A673 (cell line): ENCODE measurements at regions not wholly inside any gene's neighbourhood (a gene's known extent, or its start where the extent isn't known, plus 50 kb on each side); places are given as distances from the start of the nearest gene placed in this dataset.

Experiments
- BruUV-seq: library from RNA; stranded (reverse); fragments of 400-500 nt; replicated peaks from 2 replicates; lab custom pipeline; 2021; lab: Mats Ljungman, UMichigan
- CTCF ChIA-PET: fragments of 300-600 bp; sonication (Branson Sonifier 250); formaldehyde crosslinking; loops from one replicate; lab custom pipeline; 2022; ENCODE audit warnings: antibody characterized with exemption; lab: Charles Lee
- POLR2A ChIA-PET: fragments of 300-600 bp; sonication (Branson Sonifier 250); formaldehyde crosslinking; loops from one replicate; lab custom pipeline; 2022; ENCODE audit warnings: antibody characterized with exemption; ENCODE audit not compliant: low non-redundant PET; lab: Charles Lee
- DNase-seq: peaks from one replicate; pipeline ENCODE4 v3.0.0-alpha.2; 2015; ENCODE audit warnings: low spot score
- H3K27ac ChIP-seq: fragments of 200-600 bp; sonication (generic); 2 replicates; pipeline ENCODE4 v1.5.1; 2016; ENCODE audit warnings: mixed run types, low read depth, mild to moderate bottlenecking, mixed read lengths, antibody characterized with exemption, low read length; ENCODE audit not compliant: poor library complexity, severe bottlenecking
- H3K27me3 ChIP-seq: fragments of 200-600 bp; sonication (generic); replicated peaks from 2 replicates; pipeline ENCODE4 v1.6.1; 2017; ENCODE audit warnings: mixed run types, low read depth, mild to moderate bottlenecking, mixed read lengths, antibody characterized with exemption, low read length; ENCODE audit not compliant: insufficient read depth, poor library complexity
- H3K36me3 ChIP-seq: fragments of 200-600 bp; sonication (generic); 2 replicates; pipeline ENCODE4 v1.6.1; 2016; ENCODE audit warnings: mixed run types, mild to moderate bottlenecking, mixed read lengths, antibody characterized with exemption, low read length; ENCODE audit not compliant: insufficient read depth, poor library complexity, severe bottlenecking
- H3K4me1 ChIP-seq: fragments of 200-600 bp; sonication (generic); 2 replicates; pipeline ENCODE4 v1.6.1; 2017; ENCODE audit warnings: mixed run types, mild to moderate bottlenecking, mixed read lengths, antibody characterized with exemption, low read length; ENCODE audit not compliant: insufficient read depth, poor library complexity, severe bottlenecking
- H3K4me3 ChIP-seq: fragments of 200-600 bp; sonication (generic); 2 replicates; pipeline ENCODE4 v1.5.1; 2016; ENCODE audit warnings: low read depth, mixed run types, mild to moderate bottlenecking, mixed read lengths, low read length; ENCODE audit not compliant: poor library complexity, severe bottlenecking
- H3K9me3 ChIP-seq: fragments of 200-600 bp; sonication (generic); 2 replicates; pipeline ENCODE4 v1.6.1; 2016; ENCODE audit warnings: mixed run types, low read depth, mild to moderate bottlenecking, mixed read lengths, antibody characterized with exemption, low read length; ENCODE audit not compliant: poor library complexity, severe bottlenecking
- EZH2 ChIP-seq: fragments of 200-600 bp; sonication (generic); IDR thresholded peaks from 2 replicates; pipeline ENCODE4 v1.6.1; 2017; ENCODE audit warnings: borderline replicate concordance, low read depth, mild to moderate bottlenecking, mixed read lengths, antibody characterized with exemption, low read length; ENCODE audit not compliant: poor library complexity, severe bottlenecking
- intact Hi-C: fragments of 100-400 bp; cut with micrococcal nuclease; formaldehyde crosslinking; loops from one replicate; pipeline ENCODE4 v1.10.0; 2022; ENCODE audit not compliant: unreplicated experiment
- TF ChIP-seq, protein P1 (sequence below): fragments of 300-800, 200-600 bp; sonication (generic); conservative IDR thresholded peaks from 2 replicates; pipeline ENCODE4 v1.5.1; 2017; ENCODE audit warnings: low read depth, mild to moderate bottlenecking, antibody characterized with exemption, low read length, moderate library complexity, mixed read lengths

- no peak for DNase-seq
- Histone ChIP-seq H3K27me3 (no peaks in the 10 kb centered on the region), H3K27ac (no peak overlapping the region), H3K4me3 (no peak overlapping the region), H3K9me3 (no peaks in the 10 kb centered on the region), H3K36me3 (no peaks in the 10 kb centered on the region), H3K4me1 (no peaks in the 10 kb centered on the region)
- TF ChIP-seq, protein P1, sequence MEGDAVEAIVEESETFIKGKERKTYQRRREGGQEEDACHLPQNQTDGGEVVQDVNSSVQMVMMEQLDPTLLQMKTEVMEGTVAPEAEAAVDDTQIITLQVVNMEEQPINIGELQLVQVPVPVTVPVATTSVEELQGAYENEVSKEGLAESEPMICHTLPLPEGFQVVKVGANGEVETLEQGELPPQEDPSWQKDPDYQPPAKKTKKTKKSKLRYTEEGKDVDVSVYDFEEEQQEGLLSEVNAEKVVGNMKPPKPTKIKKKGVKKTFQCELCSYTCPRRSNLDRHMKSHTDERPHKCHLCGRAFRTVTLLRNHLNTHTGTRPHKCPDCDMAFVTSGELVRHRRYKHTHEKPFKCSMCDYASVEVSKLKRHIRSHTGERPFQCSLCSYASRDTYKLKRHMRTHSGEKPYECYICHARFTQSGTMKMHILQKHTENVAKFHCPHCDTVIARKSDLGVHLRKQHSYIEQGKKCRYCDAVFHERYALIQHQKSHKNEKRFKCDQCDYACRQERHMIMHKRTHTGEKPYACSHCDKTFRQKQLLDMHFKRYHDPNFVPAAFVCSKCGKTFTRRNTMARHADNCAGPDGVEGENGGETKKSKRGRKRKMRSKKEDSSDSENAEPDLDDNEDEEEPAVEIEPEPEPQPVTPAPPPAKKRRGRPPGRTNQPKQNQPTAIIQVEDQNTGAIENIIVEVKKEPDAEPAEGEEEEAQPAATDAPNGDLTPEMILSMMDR: no peak
- intact Hi-C loops: no loop called here
- ChIA-PET POLR2A (no interaction called here), CTCF (no interaction called here)
- BruUV-seq: no TSS peak
These were observed 422.2 kb upstream of the ZP4 start for GRCh38 chr1:238312969-238313368.

- Histone ChIP-seq H3K4me3 (no peak overlapping the region), H3K4me1 (no peaks in the 10 kb centered on the region), H3K27ac (no peak overlapping the region), H3K9me3 (no peaks in the 10 kb centered on the region), H3K36me3 (no peaks in the 10 kb centered on the region), H3K27me3 (no peaks in the 10 kb centered on the region)
- POLR2A ChIA-PET: no interaction called here
- DNase-seq: no peak
- intact Hi-C loops: no loop called here
- BruUV-seq: no TSS peak
- no peak for TF ChIP-seq EZH2
- TF ChIP-seq, protein P1: no peak
- CTCF ChIA-PET: no interaction called here
These were observed 415.7 kb upstream of the ZP4 start for GRCh38 chr1:238306411-238306810.

- Histone ChIP-seq H3K27me3 (no peaks in the 10 kb centered on the region), H3K4me3 (no peak overlapping the region), H3K36me3 (no peaks in the 10 kb centered on the region), H3K9me3 (no peaks in the 10 kb centered on the region), H3K4me1 (no peaks in the 10 kb centered on the region), H3K27ac (no peak overlapping the region)
- intact Hi-C loops: no loop called here
- CTCF ChIA-PET: no interaction called here
- no TSS peak for BruUV-seq
- no peak for DNase-seq
- TF ChIP-seq, protein P1: no peak
- TF ChIP-seq EZH2: no peak
- POLR2A ChIA-PET: no interaction called here
These were observed 411.9 kb upstream of the ZP4 start for GRCh38 chr1:238302646-238303045.
